SK-N-SH treated with all-trans-retinoic acid at 6 μM for 48 hours (cell line): ENCODE measurements at regions not wholly inside any gene's neighbourhood (a gene's known extent, or its start where the extent isn't known, plus 50 kb on each side); places are given as distances from the start of the nearest gene placed in this dataset.

Source experiments
- CREB5 ChIP-seq: fragments of 250-450 bp; sonication (Bioruptor Pico); IDR thresholded peaks from 2 replicates; pipeline ENCODE4 v1.5.1; 2020; ENCODE audit warnings: low read depth, mild to moderate bottlenecking, moderate library complexity
- CSDC2 ChIP-seq: fragments of 250-450 bp; sonication (Bioruptor Pico); IDR thresholded peaks from 2 replicates; pipeline ENCODE4 v1.5.0; 2020; ENCODE audit warnings: mild to moderate bottlenecking, moderate library complexity
- ESRRG ChIP-seq: fragments of 250-450 bp; sonication (Bioruptor Pico); IDR thresholded peaks from 2 replicates; pipeline ENCODE4 v1.6.1; 2021; ENCODE audit warnings: mild to moderate bottlenecking
- PATZ1 ChIP-seq: fragments of 250-450 bp; sonication (Bioruptor Pico); IDR thresholded peaks from 2 replicates; pipeline ENCODE4 v1.8.0; 2020; ENCODE audit warnings: mild to moderate bottlenecking, moderate library complexity, borderline replicate concordance
- PPARA ChIP-seq: fragments of 250-450 bp; sonication (Bioruptor Pico); IDR thresholded peaks from 2 replicates; pipeline ENCODE4 v1.5.0; 2020; ENCODE audit warnings: mild to moderate bottlenecking, borderline replicate concordance
- SNAI2 ChIP-seq: fragments of 250-450 bp; sonication (Bioruptor Pico); IDR thresholded peaks from 2 replicates; pipeline ENCODE4 v1.5.0; 2020; ENCODE audit warnings: mild to moderate bottlenecking, moderate library complexity
- ZC3H10 ChIP-seq: fragments of 250-450 bp; sonication (Bioruptor Pico); IDR thresholded peaks from 2 replicates; pipeline ENCODE4 v1.5.1; 2021; ENCODE audit warnings: mild to moderate bottlenecking, moderate library complexity
- ZFP3 ChIP-seq: fragments of 250-450 bp; sonication (Bioruptor Pico); IDR thresholded peaks from 2 replicates; pipeline ENCODE4 v1.5.0; 2020; ENCODE audit warnings: mild to moderate bottlenecking, moderate library complexity
- ZFP30 ChIP-seq: fragments of 450-650 bp; formaldehyde crosslinking; IDR thresholded peaks from 2 replicates; pipeline ENCODE4 v1.5.0; 2022; ENCODE audit warnings: mild to moderate bottlenecking, moderate library complexity

- TF ChIP-seq CREB5 (CRISPR knock-in tag) (no peak), PPARA (no peak), ESRRG (CRISPR knock-in tag) (no peak), CSDC2 (CRISPR knock-in tag) (no peak), PATZ1 (CRISPR knock-in tag) (no peak), ZFP30 (CRISPR knock-in tag) (no peak), SNAI2 (CRISPR knock-in tag) (no peak), ZFP3 (CRISPR knock-in tag) (no peak), ZC3H10 (CRISPR knock-in tag) (no peak)
Observed at GRCh38 chr4:185895866-185896265, 83.9 kb upstream of the SORBS2 start.
